IMR-90 (cell line): ENCODE measurements at regions not wholly inside any gene's neighbourhood (a gene's known extent, or its start where the extent isn't known, plus 50 kb on each side); places are given as distances from the start of the nearest gene placed in this dataset.

Source experiments
- ATAC-seq: fragments of 200-7000 bp; cut with Tn5 transposase; 2 replicates; pipeline ENCODE4 v1.9.1; 2020; ENCODE audit warnings: low read depth, mild to moderate bottlenecking, moderate library complexity
- BruUV-seq: library from RNA; stranded (reverse); fragments of 400-500 nt; replicated peaks from 2 replicates; lab custom pipeline; 2021; lab: Mats Ljungman, UMichigan
- CTCF ChIA-PET: fragments of 300-600 bp; formaldehyde crosslinking; extraction: SDS; loops from one replicate; lab custom pipeline; 2021; ENCODE audit warnings: antibody characterized with exemption; lab: Yijun Ruan, JAX
- POLR2A ChIA-PET: fragments of 300-600 bp; sonication (Branson Sonifier 250); formaldehyde crosslinking; loops from one replicate; lab custom pipeline; 2022; ENCODE audit warnings: antibody characterized with exemption; ENCODE audit not compliant: unreplicated experiment; lab: Charles Lee
- DNase-seq: peaks from one replicate; pipeline ENCODE4 v3.0.0; 2013
- H2AFZ ChIP-seq: replicated peaks from 2 replicates; pipeline ENCODE3; 2013; ENCODE audit warnings: low read length, mild to moderate bottlenecking; ENCODE audit not compliant: poor library complexity
- H2AK5ac ChIP-seq: 2 replicates; pipeline ENCODE4 v1.6.1; 2013; ENCODE audit warnings: low read depth, low read length, inconsistent platforms
- H2AK9ac ChIP-seq: replicated peaks from 2 replicates; pipeline ENCODE3; 2013; ENCODE audit warnings: mild to moderate bottlenecking, low read depth, low read length, moderate library complexity; ENCODE audit not compliant: poor library complexity
- H2BK120ac ChIP-seq: 2 replicates; pipeline ENCODE4 v1.6.1; 2013; ENCODE audit warnings: low read depth, low read length, inconsistent platforms
- H2BK15ac ChIP-seq: 3 replicates; pipeline ENCODE4 v1.6.1; 2013; ENCODE audit warnings: low read depth, low read length, inconsistent platforms
- H2BK20ac ChIP-seq: 2 replicates; pipeline ENCODE4 v1.6.1; 2013; ENCODE audit warnings: low read depth, mild to moderate bottlenecking, inconsistent platforms, low read length, moderate library complexity
- H2BK5ac ChIP-seq: 2 replicates; pipeline ENCODE4 v1.6.1; 2013; ENCODE audit warnings: mild to moderate bottlenecking, low read depth, low read length, inconsistent platforms; ENCODE audit not compliant: poor library complexity, severe bottlenecking
- H3K14ac ChIP-seq: replicated peaks from 2 replicates; pipeline ENCODE4 v1.6.1; 2013; ENCODE audit warnings: low read depth, low read length, inconsistent platforms
- H3K18ac ChIP-seq: 2 replicates; pipeline ENCODE4 v1.6.1; 2013; ENCODE audit warnings: low read depth, low read length, control low read depth
- H3K23ac ChIP-seq: 2 replicates; pipeline ENCODE4 v1.6.1; 2013; ENCODE audit warnings: low read depth, low read length, inconsistent platforms
- H3K27ac ChIP-seq: 2 replicates; pipeline ENCODE4 v1.5.1; 2013; ENCODE audit warnings: mild to moderate bottlenecking, control low read depth, low read length; ENCODE audit not compliant: insufficient read depth
- H3K27me3 ChIP-seq: 2 replicates; pipeline ENCODE4 v1.6.1; 2013; ENCODE audit warnings: low read length; ENCODE audit not compliant: control insufficient read depth, insufficient read depth
- H3K36me3 ChIP-seq: 2 replicates; pipeline ENCODE4 v1.6.1; 2013; ENCODE audit warnings: low read length, mixed read lengths; ENCODE audit not compliant: control insufficient read depth, insufficient read depth
- H3K4ac ChIP-seq: 2 replicates; pipeline ENCODE4 v1.6.1; 2013; ENCODE audit warnings: low read depth, low read length, inconsistent platforms
- H3K4me1 ChIP-seq: 2 replicates; pipeline ENCODE4 v1.6.1; 2013; ENCODE audit warnings: low read length, mixed read lengths; ENCODE audit not compliant: control insufficient read depth, insufficient read depth
- H3K4me2 ChIP-seq: 2 replicates; pipeline ENCODE4 v1.6.1; 2013; ENCODE audit warnings: low read depth, mild to moderate bottlenecking, control low read depth, low read length, moderate library complexity
- H3K4me3 ChIP-seq: 2 replicates; pipeline ENCODE4 v1.5.1; 2013; ENCODE audit warnings: low read depth, mild to moderate bottlenecking, control low read depth, low read length, moderate library complexity; ENCODE audit not compliant: insufficient read depth
- H3K56ac ChIP-seq: 2 replicates; pipeline ENCODE4 v1.6.1; 2013; ENCODE audit warnings: low read length, inconsistent platforms; ENCODE audit not compliant: insufficient read depth; ENCODE audit errors: extremely low read depth
- H3K79me1 ChIP-seq, 2 experiments: 2 replicates each; pipeline ENCODE4 v1.6.1; 2013; ENCODE audit warnings: low read length in 2 of 2, inconsistent platforms in 1 of 2, low read depth in 1 of 2
- H3K9ac ChIP-seq: 2 replicates; pipeline ENCODE4 v1.6.1; 2013; ENCODE audit warnings: low read depth, low read length, control low read depth
- H3K9me1 ChIP-seq: 2 replicates; pipeline ENCODE4 v1.6.1; 2013; ENCODE audit warnings: low read length, inconsistent platforms; ENCODE audit not compliant: insufficient read depth
- H3K9me3 ChIP-seq: 2 replicates; pipeline ENCODE4 v1.6.1; 2013; ENCODE audit warnings: low read length; ENCODE audit not compliant: control insufficient read depth, insufficient read depth
- H4K20me1 ChIP-seq: 2 replicates; pipeline ENCODE4 v1.6.1; 2013; ENCODE audit warnings: low read length, inconsistent platforms; ENCODE audit not compliant: insufficient read depth
- H4K5ac ChIP-seq: 2 replicates; pipeline ENCODE4 v1.6.1; 2013; ENCODE audit warnings: mild to moderate bottlenecking, low read depth, low read length, control low read depth
- H4K8ac ChIP-seq, 2 experiments: 2 replicates each; pipeline ENCODE4 v1.6.1; 2013; ENCODE audit warnings: low read depth in 2 of 2, low read length in 2 of 2, control low read depth in 1 of 2, inconsistent platforms in 1 of 2
- H4K91ac ChIP-seq: 2 replicates; pipeline ENCODE4 v1.6.1; 2013; ENCODE audit warnings: low read depth, low read length, inconsistent platforms; ENCODE audit not compliant: insufficient read depth
- CHD1 ChIP-seq: IDR thresholded peaks from 2 replicates; pipeline ENCODE4 v1.6.1; 2012; ENCODE audit warnings: low read depth, low read length, improper control_type of control experiment
- FOS ChIP-seq: fragments of 150-350 bp; IDR thresholded peaks from 2 replicates; pipeline ENCODE4 v1.6.1; 2016; ENCODE audit warnings: low read depth, low read length
- MAFK ChIP-seq: IDR thresholded peaks from 2 replicates; pipeline ENCODE4 v1.6.1; 2012; ENCODE audit warnings: low read depth, low read length, improper control_type of control experiment
- MAZ ChIP-seq: IDR thresholded peaks from 2 replicates; pipeline ENCODE4 v1.6.1; 2012; ENCODE audit warnings: low read depth, mild to moderate bottlenecking, low read length, improper control_type of control experiment, moderate library complexity, borderline replicate concordance
- MXI1 ChIP-seq: IDR thresholded peaks from 2 replicates; pipeline ENCODE4 v1.6.1; 2012; ENCODE audit warnings: low read depth, mild to moderate bottlenecking, low read length, moderate library complexity, borderline replicate concordance
- NFE2L2 ChIP-seq: fragments of 150-350 bp; IDR thresholded peaks from 2 replicates; pipeline ENCODE4 v1.6.1; 2016; ENCODE audit warnings: low read depth, mild to moderate bottlenecking, low read length
- POLR2A ChIP-seq: IDR thresholded peaks from 2 replicates; pipeline ENCODE4 v1.6.1; 2012; ENCODE audit warnings: mild to moderate bottlenecking, low read depth, low read length
- RCOR1 ChIP-seq: IDR thresholded peaks from 2 replicates; pipeline ENCODE4 v1.6.1; 2012; ENCODE audit warnings: mild to moderate bottlenecking, low read length, improper control_type of control experiment; ENCODE audit not compliant: insufficient replicate concordance
- RFX5 ChIP-seq: IDR thresholded peaks from 2 replicates; pipeline ENCODE4 v1.8.0; 2012; ENCODE audit warnings: low read depth, mild to moderate bottlenecking, low read length, moderate library complexity
- SMC3 ChIP-seq: fragments of 150-350 bp; IDR thresholded peaks from 2 replicates; pipeline ENCODE4 v1.6.1; 2016; ENCODE audit warnings: low read depth, mild to moderate bottlenecking, antibody characterized with exemption, low read length, moderate library complexity
- dilution Hi-C: fragments of 300-500 bp; cut with HindIII; formaldehyde crosslinking; loops from one replicate; pipeline ENCODE4 v1.14.3; 2018; ENCODE audit warnings: low sequenced_read_pairs; ENCODE audit not compliant: unreplicated experiment
- in situ Hi-C: fragments of 300-500 bp; cut with MboI; formaldehyde crosslinking; loops from 3 replicates; pipeline ENCODE4 v1.14.3; 2019; ENCODE audit warnings: low sequenced_read_pairs, inconsistent platforms, mixed read lengths
- intact Hi-C: fragments of 100-400 bp; cut with micrococcal nuclease; formaldehyde crosslinking; loops from 2 replicates; pipeline ENCODE4 v1.10.0; 2022
- TF ChIP-seq, protein P1 (sequence below): conservative IDR thresholded peaks from 2 replicates; pipeline ENCODE4 v1.5.1; 2012; ENCODE audit warnings: mild to moderate bottlenecking, low read depth, low read length, improper control_type of control experiment
- TF ChIP-seq, protein P2 (sequence below): fragments of 150-350 bp; IDR thresholded peaks from 2 replicates; pipeline ENCODE4 v1.6.1; 2016; ENCODE audit warnings: low read depth, mild to moderate bottlenecking, low read length, moderate library complexity, borderline replicate concordance

DNA sequence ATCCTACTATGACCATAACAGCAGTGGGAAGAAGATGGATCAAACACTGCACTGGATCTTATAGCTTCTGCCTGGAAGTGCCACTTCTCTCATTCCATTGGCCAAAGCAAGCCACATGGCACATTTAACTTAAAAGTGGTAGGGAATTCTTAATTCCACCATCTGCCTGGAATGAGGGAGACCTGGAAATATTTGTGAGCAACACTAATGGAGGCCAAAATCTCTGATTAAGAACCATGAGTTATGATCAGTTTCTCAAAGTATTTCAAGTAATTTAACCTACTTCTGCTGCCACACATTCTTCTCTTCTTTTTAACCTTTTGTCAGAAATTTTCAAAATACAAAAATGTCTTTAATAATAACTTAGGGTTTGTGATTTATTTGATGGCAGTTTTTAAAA is 154.0 kb upstream of the C1orf87 start:
- no peaks in the 10 kb centered on the region for H3K4me1 ChIP-seq
- H3K4me3 ChIP-seq, result no peak overlapping the region
- CTCF ChIA-PET, result no interaction called here
- H3K18ac ChIP-seq, result no peak overlapping the region
- intact Hi-C loops, result no loop called here
- H3K14ac ChIP-seq, result no peak overlapping the region
- H3K4ac ChIP-seq, result no peak overlapping the region
- no peaks in the 10 kb centered on the region for H3K9me3 ChIP-seq
- TF ChIP-seq FOS (no peak), MAFK (no peak), MXI1 (no peak), SMC3 (no peak), RFX5 (no peak), NFE2L2 (no peak), MAZ (no peak), CHD1 (no peak), POLR2A (no peak), RCOR1 (no peak)
- TF ChIP-seq, protein P1, sequence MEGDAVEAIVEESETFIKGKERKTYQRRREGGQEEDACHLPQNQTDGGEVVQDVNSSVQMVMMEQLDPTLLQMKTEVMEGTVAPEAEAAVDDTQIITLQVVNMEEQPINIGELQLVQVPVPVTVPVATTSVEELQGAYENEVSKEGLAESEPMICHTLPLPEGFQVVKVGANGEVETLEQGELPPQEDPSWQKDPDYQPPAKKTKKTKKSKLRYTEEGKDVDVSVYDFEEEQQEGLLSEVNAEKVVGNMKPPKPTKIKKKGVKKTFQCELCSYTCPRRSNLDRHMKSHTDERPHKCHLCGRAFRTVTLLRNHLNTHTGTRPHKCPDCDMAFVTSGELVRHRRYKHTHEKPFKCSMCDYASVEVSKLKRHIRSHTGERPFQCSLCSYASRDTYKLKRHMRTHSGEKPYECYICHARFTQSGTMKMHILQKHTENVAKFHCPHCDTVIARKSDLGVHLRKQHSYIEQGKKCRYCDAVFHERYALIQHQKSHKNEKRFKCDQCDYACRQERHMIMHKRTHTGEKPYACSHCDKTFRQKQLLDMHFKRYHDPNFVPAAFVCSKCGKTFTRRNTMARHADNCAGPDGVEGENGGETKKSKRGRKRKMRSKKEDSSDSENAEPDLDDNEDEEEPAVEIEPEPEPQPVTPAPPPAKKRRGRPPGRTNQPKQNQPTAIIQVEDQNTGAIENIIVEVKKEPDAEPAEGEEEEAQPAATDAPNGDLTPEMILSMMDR, result no peak
- TF ChIP-seq, protein P2, sequence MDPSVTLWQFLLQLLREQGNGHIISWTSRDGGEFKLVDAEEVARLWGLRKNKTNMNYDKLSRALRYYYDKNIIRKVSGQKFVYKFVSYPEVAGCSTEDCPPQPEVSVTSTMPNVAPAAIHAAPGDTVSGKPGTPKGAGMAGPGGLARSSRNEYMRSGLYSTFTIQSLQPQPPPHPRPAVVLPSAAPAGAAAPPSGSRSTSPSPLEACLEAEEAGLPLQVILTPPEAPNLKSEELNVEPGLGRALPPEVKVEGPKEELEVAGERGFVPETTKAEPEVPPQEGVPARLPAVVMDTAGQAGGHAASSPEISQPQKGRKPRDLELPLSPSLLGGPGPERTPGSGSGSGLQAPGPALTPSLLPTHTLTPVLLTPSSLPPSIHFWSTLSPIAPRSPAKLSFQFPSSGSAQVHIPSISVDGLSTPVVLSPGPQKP, result no peak
- H3K36me3 ChIP-seq, result no peaks in the 10 kb centered on the region
- H2BK20ac ChIP-seq, result no peak overlapping the region
- dilution Hi-C loops, result no loop called here
- no peak overlapping the region for H3K27ac ChIP-seq
- no peak overlapping the region for H2BK120ac ChIP-seq
- no peak overlapping the region for H3K9ac ChIP-seq
- no peak overlapping the region for H3K4me2 ChIP-seq
- in situ Hi-C loops, result no loop called here
- H2AK5ac ChIP-seq, result no peak overlapping the region
- H3K79me1 ChIP-seq, result no peaks in the 10 kb centered on the region
- no peaks in the 10 kb centered on the region for H3K27me3 ChIP-seq
- H4K5ac ChIP-seq, result no peak overlapping the region
- H4K20me1 ChIP-seq, result no peaks in the 10 kb centered on the region
- DNase-seq (no peak), ATAC-seq (no peak)
- POLR2A ChIA-PET, result no interaction called here
- no peak overlapping the region for H3K23ac ChIP-seq
- no peak overlapping the region for H2BK5ac ChIP-seq
- no peak overlapping the region for H2AK9ac ChIP-seq
- no TSS peak for BruUV-seq
- no peak overlapping the region for H2AFZ ChIP-seq
- H4K91ac ChIP-seq, result no peak overlapping the region
- no peaks in the 10 kb centered on the region for H3K9me1 ChIP-seq
- no peak overlapping the region for H2BK15ac ChIP-seq
- no peak overlapping the region for H4K8ac ChIP-seq
- no peak overlapping the region for H3K56ac ChIP-seq
